Smooth muscle cell (in vitro differentiated cells): ENCODE measurements at regions not wholly inside any gene's neighbourhood (a gene's known extent, or its start where the extent isn't known, plus 50 kb on each side); places are given as distances from the start of the nearest gene placed in this dataset.

Source experiments
- DNase-seq: peaks from one replicate; lab custom pipeline; 2025; ENCODE audit not compliant: unreplicated experiment; lab: John Stamatoyannopoulos, UW
- H2AFZ ChIP-seq: fragments of 200-600 bp; sonication (generic); 2 replicates; pipeline ENCODE4 v1.6.0; 2016; ENCODE audit warnings: antibody characterized with exemption, low read depth, mild to moderate bottlenecking
- H3F3A ChIP-seq: fragments of 200-600 bp; sonication (generic); 2 replicates; pipeline ENCODE4 v1.6.0; 2017; ENCODE audit warnings: antibody characterized with exemption, low read depth
- H3K27ac ChIP-seq: fragments of 200-600 bp; sonication (generic); 2 replicates; pipeline ENCODE4 v1.5.1; 2016; ENCODE audit warnings: low read depth, mild to moderate bottlenecking
- H3K27me3 ChIP-seq: fragments of 200-600 bp; sonication (generic); 2 replicates; pipeline ENCODE4 v1.6.1; 2016; ENCODE audit warnings: low read depth, mild to moderate bottlenecking
- H3K36me3 ChIP-seq: fragments of 200-600 bp; sonication (generic); 2 replicates; pipeline ENCODE4 v1.5.1; 2016; ENCODE audit warnings: low read depth
- H3K4me1 ChIP-seq: fragments of 200-600 bp; sonication (generic); 2 replicates; pipeline ENCODE4 v1.5.1; 2016; ENCODE audit warnings: low read depth
- H3K4me2 ChIP-seq: fragments of 200-600 bp; sonication (generic); 2 replicates; pipeline ENCODE4 v1.6.0; 2016; ENCODE audit warnings: mild to moderate bottlenecking
- H3K4me3 ChIP-seq: fragments of 200-600 bp; sonication (generic); 2 replicates; pipeline ENCODE4 v1.5.1; 2016; ENCODE audit warnings: mild to moderate bottlenecking
- H3K79me2 ChIP-seq: fragments of 200-600 bp; sonication (generic); 2 replicates; pipeline ENCODE4 v1.6.0; 2016; ENCODE audit warnings: low read depth, mild to moderate bottlenecking
- H3K9ac ChIP-seq: fragments of 200-600 bp; sonication (generic); 2 replicates; pipeline ENCODE4 v1.6.0; 2016; ENCODE audit warnings: low read depth
- H3K9me3 ChIP-seq: fragments of 200-600 bp; sonication (generic); replicated peaks from 2 replicates; pipeline ENCODE4 v1.5.1; 2016; ENCODE audit warnings: low read depth
- H4K20me1 ChIP-seq: fragments of 200-600 bp; sonication (generic); 2 replicates; pipeline ENCODE4 v1.6.0; 2016; ENCODE audit warnings: low read depth
- CTCF ChIP-seq: fragments of 200-600 bp; sonication (generic); IDR thresholded peaks from 2 replicates; pipeline ENCODE4 v1.5.1; 2017; ENCODE audit warnings: borderline replicate concordance, mild to moderate bottlenecking, antibody characterized with exemption; ENCODE audit not compliant: insufficient read depth, poor library complexity, severe bottlenecking
- WGBS: methylation state at CpG from one replicate; pipeline ENCODE4 v1.1.7; 2016; ENCODE audit warnings: low lambda C conversion rate; 5-methylcytosine and 5-hydroxymethylcytosine counted together

GRCh38 chr6:119658917-119659316 is 309.4 kb upstream of the MAN1A1 start:
- Histone ChIP-seq H3K9ac (no peak overlapping the region), H3K27ac (no peak overlapping the region), H3K4me1 (no peaks in the 10 kb centered on the region), H3F3A (no peaks in the 10 kb centered on the region), H3K9me3 (no peaks in the 10 kb centered on the region), H3K4me3 (no peak overlapping the region), H2AFZ (no peak overlapping the region), H3K27me3 (no peaks in the 10 kb centered on the region), H3K4me2 (no peak overlapping the region), H4K20me1 (no peaks in the 10 kb centered on the region), H3K36me3 (no peaks in the 10 kb centered on the region), H3K79me2 (no peaks in the 10 kb centered on the region)
- DNase-seq, result no peak
- no peak for TF ChIP-seq CTCF

- H3F3A ChIP-seq, result no peaks in the 10 kb centered on the region
- WGBS, result 90% methylated on average over 1 of the region's 1 CpG
Measured at GRCh38 chr6:119655124-119655523, 305.6 kb upstream of the MAN1A1 start.

GRCh38 chr6:119653329-119653728 is 303.8 kb upstream of the MAN1A1 start:
- no peaks in the 10 kb centered on the region for H3K36me3 ChIP-seq
- H3K4me3 ChIP-seq, result no peak overlapping the region
- no peaks in the 10 kb centered on the region for H3K27me3 ChIP-seq
- no peak overlapping the region for H3K27ac ChIP-seq
- no peaks in the 10 kb centered on the region for H4K20me1 ChIP-seq
- H3K79me2 ChIP-seq, result no peaks in the 10 kb centered on the region
- no peaks in the 10 kb centered on the region for H3K4me1 ChIP-seq
- DNase-seq, result no peak
- H3F3A ChIP-seq, result no peaks in the 10 kb centered on the region
- no peaks in the 10 kb centered on the region for H3K9me3 ChIP-seq
- H2AFZ ChIP-seq, result no peak overlapping the region
- H3K9ac ChIP-seq, result no peak overlapping the region
- no peak overlapping the region for H3K4me2 ChIP-seq
- TF ChIP-seq CTCF, result no peak
- 65% methylated on average over 2 of the region's 2 CpGs for WGBS

More at GRCh38 chr6:119655124-119655523, 305.6 kb upstream of the MAN1A1 start:
- Histone ChIP-seq H3K9ac (no peak overlapping the region), H2AFZ (no peak overlapping the region), H3K9me3 (no peaks in the 10 kb centered on the region), H3K27ac (no peak overlapping the region), H4K20me1 (no peaks in the 10 kb centered on the region), H3K36me3 (no peaks in the 10 kb centered on the region), H3K27me3 (no peaks in the 10 kb centered on the region), H3K4me2 (no peak overlapping the region), H3K4me3 (no peak overlapping the region), H3K79me2 (no peaks in the 10 kb centered on the region), H3K4me1 (no peaks in the 10 kb centered on the region)
- TF ChIP-seq CTCF, result no peak
- DNase-seq, result no peak

GRCh38 chr6:119649531-119649930 is 300.0 kb upstream of the MAN1A1 start:
- no peak overlapping the region for H3K4me3 ChIP-seq
- H3K9me3 ChIP-seq, result no peaks in the 10 kb centered on the region
- H3K27me3 ChIP-seq, result no peaks in the 10 kb centered on the region
- no peak overlapping the region for H3K4me2 ChIP-seq
- H4K20me1 ChIP-seq, result no peaks in the 10 kb centered on the region
- no peaks in the 10 kb centered on the region for H3K4me1 ChIP-seq
- no peak overlapping the region for H3K9ac ChIP-seq
- H3F3A ChIP-seq, result no peaks in the 10 kb centered on the region
- 39% methylated on average over 6 of the region's 6 CpGs for WGBS
- H3K79me2 ChIP-seq, result no peaks in the 10 kb centered on the region
- no peak overlapping the region for H2AFZ ChIP-seq
- no peaks in the 10 kb centered on the region for H3K36me3 ChIP-seq
- DNase-seq, result no peak
- no peak for TF ChIP-seq CTCF
- no peak overlapping the region for H3K27ac ChIP-seq
